ENCODE measurements at regions not wholly inside any gene's neighbourhood (a gene's known extent, or its start where the extent isn't known, plus 50 kb on each side); places are given as distances from the start of the nearest gene placed in this dataset.
A peak's percentile ranks its signal among the peaks of the same experiment; 100 is the strongest.
"Not testable (repeated sequence)": the region's sequence is repeated elsewhere in the genome, so short reads cannot be mapped to it uniquely, and the experiment has no call there.

- DNase-seq = no peak
These were observed 65.6 kb downstream of the UFM1 start for GRCh38 chr13:38415233-38415632.

- DNase-seq = no peak
These were observed 67.6 kb downstream of the UFM1 start for GRCh38 chr13:38417241-38417640.

DNA sequence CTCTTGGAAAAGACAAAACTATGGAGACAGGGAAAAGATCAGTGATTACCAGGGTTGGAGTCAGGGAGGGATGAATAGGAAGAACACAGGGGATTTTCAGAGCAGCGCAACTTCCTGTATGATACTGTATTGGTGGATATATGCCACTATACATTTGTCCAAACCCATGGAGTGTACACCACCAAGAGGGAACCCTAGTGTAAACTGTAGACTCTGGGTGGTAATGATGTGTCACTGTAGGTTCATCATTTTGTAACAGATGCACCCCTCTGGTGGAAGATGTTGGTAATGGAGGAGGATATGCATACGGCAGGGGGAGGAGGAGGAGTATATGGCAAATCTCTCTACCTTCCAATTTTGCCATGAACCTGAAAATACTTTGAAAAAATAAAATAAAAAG lies 68.1 kb downstream of the UFM1 start:
- peak; percentile 9 for DNase-seq

GRCh38 chr13:38418286-38418685 lies 68.6 kb downstream of the UFM1 start:
- DNase-seq = no peak

GRCh38 chr13:38419312-38419873 lies 69.7 kb downstream of the UFM1 start:
- DNase-seq = no peak

GRCh38 chr13:38421590-38422560 lies 72.2 kb downstream of the UFM1 start:
- no peak for DNase-seq

GRCh38 chr13:38429916-38430315 lies 80.3 kb downstream of the UFM1 start:
- DNase-seq = no peak

DNA sequence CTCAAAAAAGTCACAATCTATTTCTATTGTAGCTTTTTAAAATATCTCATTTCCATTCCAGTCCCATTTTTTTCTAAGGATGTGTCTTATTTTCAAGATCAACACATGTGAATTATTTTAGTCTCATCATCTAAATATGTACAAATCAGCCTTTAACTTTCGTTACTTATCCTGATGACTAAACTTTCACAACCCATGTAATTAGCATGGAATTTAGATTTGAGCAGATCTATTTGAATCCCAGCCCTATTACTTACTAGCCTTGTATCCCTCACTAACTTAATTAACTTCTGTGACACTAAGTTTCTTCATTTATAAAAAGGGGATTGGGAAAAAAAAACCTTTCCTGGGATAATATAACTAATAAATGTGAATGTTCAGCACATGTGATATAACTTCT lies 81.1 kb downstream of the UFM1 start:
- DNase-seq = no peak

DNA sequence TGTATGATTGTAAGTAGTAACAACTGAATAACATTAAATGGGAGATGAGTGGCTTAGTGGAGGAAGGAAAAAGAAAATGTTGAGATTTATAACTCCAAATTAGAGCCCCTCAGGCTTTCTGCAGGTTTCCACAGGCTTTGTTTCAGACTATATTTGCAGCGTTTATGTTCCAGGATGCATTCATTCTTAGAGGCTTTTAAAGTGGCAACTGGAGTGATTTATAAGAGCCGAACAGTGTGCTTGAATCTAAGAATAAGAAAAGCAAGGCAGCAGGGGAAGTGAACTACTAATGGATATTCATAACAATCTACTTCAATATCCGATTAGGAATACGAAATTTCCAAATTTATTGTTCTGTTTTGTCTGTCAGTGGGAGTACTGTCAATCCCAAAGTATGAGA lies 91.0 kb downstream of the UFM1 start:
- DNase-seq = no peak

GRCh38 chr13:38444904-38445303 lies 95.3 kb downstream of the UFM1 start:
- no peak for DNase-seq

GRCh38 chr13:38452656-38453055 lies 103.0 kb downstream of the UFM1 start:
- no peak for DNase-seq

GRCh38 chr13:38462605-38463004 lies 113.0 kb downstream of the UFM1 start:
- DNase-seq = no peak

DNA sequence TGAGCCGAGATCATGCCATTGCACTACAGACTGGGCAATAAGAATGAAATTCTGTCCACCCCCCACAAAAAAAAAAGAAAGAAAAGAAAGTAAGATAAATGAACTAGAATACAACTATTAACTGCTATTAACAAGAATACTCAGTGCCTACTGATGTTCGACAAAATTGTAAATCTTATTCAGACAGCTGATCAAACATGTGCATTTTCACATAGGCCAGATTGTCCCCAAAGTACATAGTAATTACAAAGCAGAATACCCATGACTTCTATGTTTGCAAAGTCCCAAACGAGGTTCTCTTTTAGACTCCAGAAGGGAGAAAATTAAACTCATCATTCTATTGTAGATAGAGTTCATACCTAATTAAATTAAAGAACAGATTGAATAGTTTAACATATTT lies 113.4 kb downstream of the UFM1 start:
- no peak for DNase-seq

DNA sequence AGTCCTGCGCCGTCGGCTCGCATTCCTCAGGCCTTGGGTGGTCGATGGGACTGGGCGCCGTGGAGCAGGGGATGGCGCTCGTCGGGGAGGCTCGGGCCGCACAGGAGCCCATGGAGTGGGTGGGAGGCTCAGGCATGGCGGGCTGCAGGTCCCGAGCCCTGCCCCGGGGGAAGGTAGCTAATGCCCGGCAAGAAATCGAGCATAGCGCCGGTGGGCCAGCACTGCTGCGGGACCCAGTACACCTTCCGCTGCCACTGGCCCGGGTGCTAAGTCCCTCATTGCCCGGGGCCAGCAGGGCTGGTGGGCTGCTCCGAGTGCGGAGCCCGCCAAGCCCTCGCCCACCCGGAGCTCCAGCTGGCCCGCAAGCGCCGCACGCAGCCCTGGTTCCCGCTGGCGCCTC lies 122.8 kb downstream of the UFM1 start:
- DNase-seq = not testable (repeated sequence)

- DNase-seq = no peak
These were observed 123.7 kb downstream of the UFM1 start for GRCh38 chr13:38473305-38473704.

DNA sequence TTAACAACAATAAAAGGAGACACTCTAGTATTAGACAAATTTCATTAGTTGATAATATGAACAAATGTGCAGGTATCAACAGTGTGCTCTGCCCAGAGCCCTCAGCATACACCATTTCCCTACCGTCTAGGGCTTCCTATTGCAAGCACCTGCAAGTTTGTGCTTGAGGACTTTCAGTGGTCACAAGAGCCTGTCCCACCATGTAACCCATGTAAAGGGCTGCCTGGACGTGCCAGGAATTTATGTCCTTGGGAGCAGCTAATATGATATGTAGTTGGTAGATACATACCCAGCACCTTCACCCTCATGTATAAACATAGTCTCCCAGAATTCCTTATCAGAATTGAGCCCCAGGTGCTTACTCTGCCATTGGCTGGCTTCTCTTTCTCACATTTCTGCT lies 128.0 kb downstream of the UFM1 start:
- no peak for DNase-seq

GRCh38 chr13:38483623-38484022 lies 134.0 kb downstream of the UFM1 start:
- no peak for DNase-seq

GRCh38 chr13:38490657-38491056 lies 141.0 kb downstream of the UFM1 start:
- no peak for DNase-seq

DNA sequence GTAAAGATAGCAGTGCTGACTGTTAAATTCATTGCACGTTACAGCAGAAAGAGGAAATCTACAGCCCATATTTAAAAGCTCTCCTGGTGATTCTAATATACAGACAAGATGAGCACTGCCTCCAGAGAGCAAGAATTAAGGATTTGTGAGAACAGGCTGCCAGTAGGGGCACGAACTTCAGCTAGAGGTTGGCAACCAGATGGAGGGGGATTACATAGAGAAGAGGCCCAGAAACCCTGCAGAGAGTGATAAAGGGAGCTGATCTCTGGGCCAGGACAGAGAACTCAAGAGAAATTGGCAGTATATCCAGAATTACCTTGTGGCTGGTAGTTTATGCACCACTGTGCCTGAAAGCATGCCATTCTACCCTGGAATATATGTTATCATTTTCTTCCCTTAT lies 144.8 kb downstream of the UFM1 start:
- DNase-seq = no peak

DNA sequence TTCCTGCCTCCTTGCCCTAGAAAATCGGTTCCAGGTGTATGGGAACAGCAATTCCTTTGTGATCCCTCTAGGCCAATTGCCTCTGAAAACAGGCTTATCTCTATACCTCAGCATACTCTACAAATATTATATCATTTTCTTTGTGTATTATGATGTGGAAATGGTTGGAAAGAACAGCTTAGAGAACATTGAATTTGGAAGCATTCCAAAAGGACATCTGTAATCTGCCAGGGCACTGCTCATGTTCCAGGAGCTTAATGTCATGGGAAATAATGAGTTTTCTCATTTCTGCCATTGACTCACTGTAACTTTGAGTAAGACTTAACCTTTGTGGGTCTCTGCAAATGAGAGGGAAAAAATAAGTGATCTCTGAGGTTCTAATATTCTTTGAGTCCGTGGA lies 147.3 kb downstream of the UFM1 start:
- no peak for DNase-seq

DNA sequence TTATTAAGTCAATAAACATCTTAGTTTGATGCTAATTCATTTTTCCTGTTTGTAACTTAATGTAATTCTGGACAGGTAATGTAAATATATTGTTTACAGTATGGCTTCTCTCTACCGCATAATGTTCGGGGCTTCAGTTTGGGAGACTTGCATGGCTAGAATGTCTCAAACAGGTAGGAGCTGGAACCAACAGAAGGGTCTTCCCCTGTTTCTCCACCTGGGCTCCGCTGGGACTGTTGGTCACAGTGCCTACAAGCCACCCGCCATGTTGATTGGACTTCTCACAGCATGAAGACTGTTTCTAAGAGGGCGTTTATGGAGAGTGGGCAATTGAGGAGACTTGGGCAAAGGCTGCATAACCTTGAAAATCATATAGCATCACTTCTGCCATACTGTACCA lies 148.6 kb downstream of the UFM1 start:
- DNase-seq = no peak

DNA sequence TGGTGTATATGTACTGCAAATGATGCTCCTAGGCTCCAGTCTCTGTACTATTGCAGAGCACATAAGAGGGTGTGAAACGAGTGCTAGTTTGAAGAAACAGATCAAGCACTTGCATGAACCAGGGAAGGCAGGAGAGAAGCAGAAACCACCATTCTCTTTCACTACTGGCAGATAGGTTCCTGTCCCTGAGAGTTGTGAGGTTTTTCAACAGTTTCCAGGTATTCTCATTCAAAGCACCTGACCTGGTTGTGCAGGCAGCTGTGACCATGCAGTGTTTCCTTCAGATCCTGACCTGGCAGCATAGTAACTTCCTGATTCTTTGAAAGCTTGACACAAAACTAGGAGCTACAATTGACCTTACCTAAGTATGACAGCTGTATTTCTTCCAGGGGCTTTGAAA lies 164.9 kb downstream of the UFM1 start:
- DNase-seq = no peak

DNA sequence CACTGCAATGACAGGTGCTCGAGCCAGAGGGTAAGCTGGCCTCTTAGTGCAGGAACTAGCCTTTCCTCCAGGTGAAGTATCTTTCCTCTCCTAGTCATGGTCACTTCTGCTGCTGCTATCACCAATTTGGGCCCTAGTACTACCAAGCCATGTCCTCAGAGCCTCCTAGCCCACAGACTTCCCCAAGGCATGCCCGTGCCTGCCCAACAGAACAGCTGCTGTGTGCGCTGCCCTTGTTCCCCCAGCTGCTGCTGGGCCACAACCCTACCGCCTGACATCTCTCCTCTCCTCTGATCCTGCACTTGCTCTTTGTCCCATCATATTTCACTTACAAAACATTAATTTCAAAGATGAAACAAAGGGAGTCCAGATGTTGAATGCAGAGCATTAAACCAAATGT lies 168.5 kb upstream of the FREM2 start:
- peak; percentile 63 for DNase-seq

GRCh38 chr13:38519229-38519911 lies 167.5 kb upstream of the FREM2 start:
- no peak for DNase-seq

All from SHP77 treated with DMSO at 0.1 percent for 48 hours (cell line).